HFFc6 (cell line): ENCODE measurements at regions not wholly inside any gene's neighbourhood (a gene's known extent, or its start where the extent isn't known, plus 50 kb on each side); places are given as distances from the start of the nearest gene placed in this dataset.

Experiments used
- DNase-seq: peaks from one replicate; pipeline ENCODE4 v3.0.0-alpha.2; 2018
- H3K27ac Mint-ChIP-seq: 2 replicates; pipeline ENCODE4 v1.8.0; 2020; ENCODE audit warnings: mild to moderate bottlenecking, mixed read lengths
- H3K27me3 Mint-ChIP-seq: 2 replicates; pipeline ENCODE4 v1.8.0; 2021; ENCODE audit warnings: mild to moderate bottlenecking, moderate library complexity, mixed read lengths; ENCODE audit not compliant: insufficient read depth
- H3K36me3 Mint-ChIP-seq: 2 replicates; pipeline ENCODE4 v1.8.0; 2021; ENCODE audit warnings: low read depth, mixed read lengths
- H3K4me1 Mint-ChIP-seq: 2 replicates; pipeline ENCODE4 v1.8.0; 2020; ENCODE audit warnings: low read depth, mixed read lengths
- H3K4me3 Mint-ChIP-seq: 2 replicates; pipeline ENCODE4 v1.8.0; 2020; ENCODE audit warnings: mild to moderate bottlenecking, moderate library complexity, mixed read lengths
- H3K9me3 Mint-ChIP-seq: 2 replicates; pipeline ENCODE4 v1.8.0; 2020; ENCODE audit warnings: mild to moderate bottlenecking, mixed read lengths
- TF ChIP-seq, protein P1 (sequence below): fragments of 200-600 bp; sonication (generic); IDR thresholded peaks from 2 replicates; pipeline ENCODE4 v1.5.0; 2021; ENCODE audit warnings: antibody characterized with exemption, mild to moderate bottlenecking

DNA sequence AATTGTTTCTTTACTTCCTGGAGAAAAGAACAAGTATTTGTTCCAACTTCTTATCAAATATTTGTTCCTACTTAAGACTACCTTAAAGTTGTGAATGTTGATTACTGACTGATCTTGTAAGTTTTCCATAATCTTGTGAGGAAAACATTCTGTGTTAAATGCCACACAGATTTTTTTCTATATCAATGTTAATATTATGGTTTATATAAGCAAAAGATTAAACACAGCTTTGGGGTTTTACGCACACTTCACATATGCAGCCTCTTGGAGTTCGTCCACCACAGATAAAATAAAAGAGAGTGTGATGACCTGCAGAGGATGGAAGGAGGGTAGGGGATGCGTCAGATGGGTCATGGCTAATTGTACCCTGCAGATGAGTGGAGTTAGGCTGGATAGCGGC lies 780.0 kb upstream of the SALL3 start:
- no peak overlapping the region for H3K27ac Mint-ChIP-seq
- H3K9me3 Mint-ChIP-seq, result peaks cover 58% of the 10 kb centered on the region
- no peaks in the 10 kb centered on the region for H3K27me3 Mint-ChIP-seq
- no peaks in the 10 kb centered on the region for H3K4me1 Mint-ChIP-seq
- H3K4me3 Mint-ChIP-seq, result no peak overlapping the region
- TF ChIP-seq, protein P1, sequence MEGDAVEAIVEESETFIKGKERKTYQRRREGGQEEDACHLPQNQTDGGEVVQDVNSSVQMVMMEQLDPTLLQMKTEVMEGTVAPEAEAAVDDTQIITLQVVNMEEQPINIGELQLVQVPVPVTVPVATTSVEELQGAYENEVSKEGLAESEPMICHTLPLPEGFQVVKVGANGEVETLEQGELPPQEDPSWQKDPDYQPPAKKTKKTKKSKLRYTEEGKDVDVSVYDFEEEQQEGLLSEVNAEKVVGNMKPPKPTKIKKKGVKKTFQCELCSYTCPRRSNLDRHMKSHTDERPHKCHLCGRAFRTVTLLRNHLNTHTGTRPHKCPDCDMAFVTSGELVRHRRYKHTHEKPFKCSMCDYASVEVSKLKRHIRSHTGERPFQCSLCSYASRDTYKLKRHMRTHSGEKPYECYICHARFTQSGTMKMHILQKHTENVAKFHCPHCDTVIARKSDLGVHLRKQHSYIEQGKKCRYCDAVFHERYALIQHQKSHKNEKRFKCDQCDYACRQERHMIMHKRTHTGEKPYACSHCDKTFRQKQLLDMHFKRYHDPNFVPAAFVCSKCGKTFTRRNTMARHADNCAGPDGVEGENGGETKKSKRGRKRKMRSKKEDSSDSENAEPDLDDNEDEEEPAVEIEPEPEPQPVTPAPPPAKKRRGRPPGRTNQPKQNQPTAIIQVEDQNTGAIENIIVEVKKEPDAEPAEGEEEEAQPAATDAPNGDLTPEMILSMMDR, result no peak
- H3K36me3 Mint-ChIP-seq, result peaks cover 7% of the 10 kb centered on the region
- no peak for DNase-seq

DNA sequence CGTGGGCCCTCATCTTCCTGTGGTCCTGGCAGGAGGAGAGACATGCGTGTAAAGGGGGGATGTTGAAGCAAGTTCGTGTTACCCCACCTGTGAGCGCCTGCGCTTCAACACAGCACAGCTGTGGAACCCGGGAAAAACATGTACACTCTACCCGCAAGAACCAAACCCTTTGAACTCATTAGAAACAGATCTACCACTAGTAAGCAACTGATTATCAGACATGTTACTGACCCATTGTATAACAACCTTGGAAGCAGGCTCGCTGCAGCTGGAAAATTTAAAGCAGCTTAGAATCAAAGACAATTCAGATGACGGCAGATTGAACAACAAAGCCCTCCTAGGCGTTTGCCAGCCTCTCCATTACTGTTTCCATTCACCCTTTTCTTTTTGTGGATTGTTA lies 771.7 kb upstream of the SALL3 start:
- H3K27me3 Mint-ChIP-seq, result no peaks in the 10 kb centered on the region; the same call in 1 of the 2 replicates
- H3K4me1 Mint-ChIP-seq, result no peaks in the 10 kb centered on the region
- no peak for DNase-seq
- H3K36me3 Mint-ChIP-seq, result no peaks in the 10 kb centered on the region; the same call in 1 of the 2 replicates
- H3K9me3 Mint-ChIP-seq, result peaks cover 37% of the 10 kb centered on the region
- no peak overlapping the region for H3K4me3 Mint-ChIP-seq
- TF ChIP-seq, protein P1, result no peak
- H3K27ac Mint-ChIP-seq, result no peak overlapping the region

DNA sequence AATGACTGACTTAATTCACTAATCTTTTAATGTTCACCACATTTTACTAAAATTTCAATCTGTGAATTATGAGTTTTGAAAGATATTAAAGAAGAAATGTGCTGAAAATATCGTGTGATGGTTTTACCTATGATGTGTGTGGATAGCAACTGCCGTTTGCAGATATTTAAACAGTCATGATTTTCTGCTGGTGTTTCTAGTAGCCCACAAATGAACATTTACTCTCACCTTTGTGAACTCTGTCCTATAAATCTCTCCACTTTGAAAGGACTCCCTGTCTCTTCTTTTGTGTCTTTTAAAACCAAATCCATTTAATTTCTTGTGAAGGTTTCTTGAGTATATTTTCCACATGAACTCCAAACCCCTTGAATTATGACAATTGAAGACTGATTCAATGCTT lies 771.2 kb upstream of the SALL3 start:
- no peaks in the 10 kb centered on the region for H3K4me1 Mint-ChIP-seq
- no peak for DNase-seq
- no peak overlapping the region for H3K4me3 Mint-ChIP-seq
- no peaks in the 10 kb centered on the region; the same call in 1 of the 2 replicates for H3K27me3 Mint-ChIP-seq
- H3K36me3 Mint-ChIP-seq, result no peaks in the 10 kb centered on the region; the same call in 1 of the 2 replicates
- TF ChIP-seq, protein P1, result no peak
- peaks cover 43% of the 10 kb centered on the region for H3K9me3 Mint-ChIP-seq
- H3K27ac Mint-ChIP-seq, result no peak overlapping the region

DNA sequence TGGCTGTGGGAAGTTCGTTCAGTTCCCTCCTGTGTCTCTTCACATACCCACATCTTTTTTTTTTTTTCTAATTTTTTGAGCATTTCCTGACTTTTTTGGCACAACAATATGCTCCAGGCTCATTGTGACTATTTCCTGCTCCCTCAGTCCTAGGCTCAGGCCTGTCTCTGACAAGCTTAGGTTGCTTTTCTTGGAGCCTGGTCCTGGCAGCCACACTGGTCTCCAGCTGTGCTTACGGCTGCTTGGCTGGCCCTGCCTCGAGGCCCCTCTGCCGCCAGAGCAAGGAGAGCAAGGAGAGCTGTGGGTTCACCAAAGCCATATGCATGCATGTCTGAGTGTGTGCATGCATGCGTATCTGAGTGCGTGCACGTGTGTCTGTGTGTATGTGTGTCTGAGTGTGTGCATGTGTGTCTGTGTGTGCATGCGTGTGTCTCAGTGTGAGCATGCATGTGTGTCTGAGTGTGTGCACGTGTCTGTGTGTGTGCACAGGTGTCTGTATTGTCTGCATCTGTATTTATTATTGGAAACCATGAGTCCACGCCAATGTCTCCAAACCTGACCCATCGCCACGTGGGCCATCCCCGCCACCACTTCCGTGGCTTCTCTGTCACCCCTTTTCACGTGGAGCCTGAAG lies 766.1 kb upstream of the SALL3 start:
- H3K36me3 Mint-ChIP-seq, result no peaks in the 10 kb centered on the region; the same call in 1 of the 2 replicates
- TF ChIP-seq, protein P1, result no peak
- no peaks in the 10 kb centered on the region; the same call in 1 of the 2 replicates for H3K27me3 Mint-ChIP-seq
- H3K4me1 Mint-ChIP-seq, result no peaks in the 10 kb centered on the region
- H3K9me3 Mint-ChIP-seq, result peaks cover 61% of the 10 kb centered on the region
- no peak for DNase-seq
- no peak overlapping the region for H3K27ac Mint-ChIP-seq
- no peak overlapping the region for H3K4me3 Mint-ChIP-seq

DNA sequence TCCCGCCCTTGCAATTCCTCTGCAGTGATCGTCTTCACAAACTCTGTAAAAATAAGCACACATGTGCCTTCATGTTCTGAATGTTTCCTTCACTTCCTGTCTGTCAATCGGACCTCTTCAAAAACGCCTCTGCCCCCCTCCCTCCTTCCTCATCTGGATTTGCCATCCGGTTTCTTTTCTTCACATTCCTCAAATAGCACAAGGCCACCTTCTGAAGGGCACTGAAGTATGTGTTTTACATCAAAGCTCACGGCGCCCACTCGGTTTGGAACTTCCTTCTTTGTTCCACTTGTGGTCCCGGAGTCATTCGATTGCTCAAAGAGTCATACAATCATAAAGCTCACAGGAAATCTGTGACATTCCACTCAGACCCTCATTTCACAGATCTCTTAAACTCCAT lies 758.1 kb upstream of the SALL3 start:
- no peak for DNase-seq
- no peaks in the 10 kb centered on the region; the same call in 1 of the 2 replicates for H3K27me3 Mint-ChIP-seq
- TF ChIP-seq, protein P1, result no peak
- H3K27ac Mint-ChIP-seq, result no peak overlapping the region
- H3K4me3 Mint-ChIP-seq, result no peak overlapping the region
- peaks cover 5% of the 10 kb centered on the region; the same call in 1 of the 2 replicates for H3K36me3 Mint-ChIP-seq
- peaks cover 67% of the 10 kb centered on the region for H3K9me3 Mint-ChIP-seq
- H3K4me1 Mint-ChIP-seq, result no peaks in the 10 kb centered on the region
